ENCODE measurements at regions not wholly inside any gene's neighbourhood (a gene's known extent, or its start where the extent isn't known, plus 50 kb on each side); places are given as distances from the start of the nearest gene placed in this dataset.

DNA sequence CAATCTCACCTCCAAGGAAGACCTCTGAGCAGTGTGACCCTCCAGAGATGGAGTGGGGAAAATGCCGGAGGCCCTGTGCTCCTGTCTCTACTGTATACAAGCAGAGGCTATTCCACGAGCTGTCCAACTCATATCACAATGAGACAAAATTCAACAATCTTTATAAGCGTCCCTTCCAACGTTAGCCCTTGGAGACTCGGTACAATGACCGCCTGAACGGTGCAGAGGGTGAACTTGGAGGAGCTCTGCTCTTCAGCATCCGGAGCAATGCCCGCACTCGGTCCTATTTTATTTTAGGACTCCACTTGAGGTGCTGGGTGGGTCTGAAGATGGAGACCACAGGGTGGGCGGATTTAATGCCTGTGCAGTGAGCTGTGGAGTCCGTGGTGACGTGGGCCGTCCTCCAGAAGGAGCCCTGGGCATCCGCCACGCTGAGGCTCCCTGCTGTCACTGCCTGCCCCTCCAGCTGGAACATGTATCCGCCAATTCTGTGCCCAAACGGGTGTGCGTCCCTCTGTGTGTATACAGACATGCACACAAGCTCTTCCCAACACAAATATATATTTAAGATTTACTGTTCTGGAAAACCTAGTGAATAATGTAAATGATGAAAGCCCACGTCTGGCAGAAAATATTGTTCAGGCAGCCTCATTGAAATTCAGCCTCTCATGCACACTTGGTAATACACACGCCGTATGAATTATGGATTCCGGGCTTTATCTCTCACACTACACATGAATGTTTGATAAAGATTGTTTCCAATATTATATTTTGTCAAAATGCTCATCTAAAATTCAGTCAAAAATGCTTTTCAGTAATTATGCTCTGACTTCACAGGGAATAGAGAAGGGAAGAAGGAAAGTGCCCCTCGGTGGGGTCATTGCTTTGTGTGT, 239.9 kb upstream of the ZMIZ1 start:
- peaks cover 0 to 8% (median 0%) of the 10 kb centered on the region in 9 donors for H3K4me1 ChIP-seq
- H3K9me3 ChIP-seq: peaks cover 0 to 18% (median 7%) of the 10 kb centered on the region in 11 donors
- no peak overlapping the region for H3K4me3 ChIP-seq
- DNase-seq (no peak), ATAC-seq (no peak)
- intact Hi-C loops (cut with DNase I): no loop called here
- no peaks in the 10 kb centered on the region for H3K27me3 ChIP-seq
- WGBS, 2 donors: 89% methylated on average over 24 of the region's 24 CpGs
- no peak overlapping the region for H3K27ac ChIP-seq
- no peaks in the 10 kb centered on the region for H3K36me3 ChIP-seq
- TF ChIP-seq, protein P1, sequence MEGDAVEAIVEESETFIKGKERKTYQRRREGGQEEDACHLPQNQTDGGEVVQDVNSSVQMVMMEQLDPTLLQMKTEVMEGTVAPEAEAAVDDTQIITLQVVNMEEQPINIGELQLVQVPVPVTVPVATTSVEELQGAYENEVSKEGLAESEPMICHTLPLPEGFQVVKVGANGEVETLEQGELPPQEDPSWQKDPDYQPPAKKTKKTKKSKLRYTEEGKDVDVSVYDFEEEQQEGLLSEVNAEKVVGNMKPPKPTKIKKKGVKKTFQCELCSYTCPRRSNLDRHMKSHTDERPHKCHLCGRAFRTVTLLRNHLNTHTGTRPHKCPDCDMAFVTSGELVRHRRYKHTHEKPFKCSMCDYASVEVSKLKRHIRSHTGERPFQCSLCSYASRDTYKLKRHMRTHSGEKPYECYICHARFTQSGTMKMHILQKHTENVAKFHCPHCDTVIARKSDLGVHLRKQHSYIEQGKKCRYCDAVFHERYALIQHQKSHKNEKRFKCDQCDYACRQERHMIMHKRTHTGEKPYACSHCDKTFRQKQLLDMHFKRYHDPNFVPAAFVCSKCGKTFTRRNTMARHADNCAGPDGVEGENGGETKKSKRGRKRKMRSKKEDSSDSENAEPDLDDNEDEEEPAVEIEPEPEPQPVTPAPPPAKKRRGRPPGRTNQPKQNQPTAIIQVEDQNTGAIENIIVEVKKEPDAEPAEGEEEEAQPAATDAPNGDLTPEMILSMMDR (IDR thresholded peaks at IDR 0.05): no peak

DNA sequence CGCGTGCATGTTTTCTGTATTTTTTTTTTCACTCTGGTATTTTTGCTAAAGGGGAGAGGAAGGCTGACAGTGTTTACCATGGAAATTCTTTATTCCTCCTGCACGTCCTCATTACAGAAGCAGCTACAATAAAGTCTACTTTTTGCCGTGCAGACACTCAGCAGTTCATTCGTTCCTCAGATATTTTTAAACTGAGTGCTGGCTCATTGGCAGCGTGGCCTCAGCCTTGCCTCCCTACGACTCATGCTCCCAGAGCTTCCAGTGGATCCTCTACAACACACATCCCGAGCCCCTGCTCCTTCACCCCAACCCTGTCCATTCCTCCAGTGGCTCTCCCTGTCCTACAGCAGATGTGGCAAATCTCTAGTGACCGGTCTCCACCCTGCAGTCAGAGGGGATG, 239.2 kb upstream of the ZMIZ1 start:
- no peak for DNase-seq
- intact Hi-C loops (cut with DNase I): no loop called here
- TF ChIP-seq, protein P1 (IDR thresholded peaks at IDR 0.05): no peak
- Histone ChIP-seq H3K9me3 (peaks cover 0 to 22% (median 7%) of the 10 kb centered on the region in 11 donors), H3K4me3 (no peak overlapping the region), H3K4me1 (peaks cover 0 to 8% (median 0%) of the 10 kb centered on the region in 9 donors), H3K27ac (no peak overlapping the region), H3K36me3 (no peaks in the 10 kb centered on the region), H3K27me3 (no peaks in the 10 kb centered on the region)
- ATAC-seq: peak in 1 of 8 donors; percentile 35
- 52 to 53% methylated on average over 9 of the region's 9 CpGs for WGBS, 2 donors

DNA sequence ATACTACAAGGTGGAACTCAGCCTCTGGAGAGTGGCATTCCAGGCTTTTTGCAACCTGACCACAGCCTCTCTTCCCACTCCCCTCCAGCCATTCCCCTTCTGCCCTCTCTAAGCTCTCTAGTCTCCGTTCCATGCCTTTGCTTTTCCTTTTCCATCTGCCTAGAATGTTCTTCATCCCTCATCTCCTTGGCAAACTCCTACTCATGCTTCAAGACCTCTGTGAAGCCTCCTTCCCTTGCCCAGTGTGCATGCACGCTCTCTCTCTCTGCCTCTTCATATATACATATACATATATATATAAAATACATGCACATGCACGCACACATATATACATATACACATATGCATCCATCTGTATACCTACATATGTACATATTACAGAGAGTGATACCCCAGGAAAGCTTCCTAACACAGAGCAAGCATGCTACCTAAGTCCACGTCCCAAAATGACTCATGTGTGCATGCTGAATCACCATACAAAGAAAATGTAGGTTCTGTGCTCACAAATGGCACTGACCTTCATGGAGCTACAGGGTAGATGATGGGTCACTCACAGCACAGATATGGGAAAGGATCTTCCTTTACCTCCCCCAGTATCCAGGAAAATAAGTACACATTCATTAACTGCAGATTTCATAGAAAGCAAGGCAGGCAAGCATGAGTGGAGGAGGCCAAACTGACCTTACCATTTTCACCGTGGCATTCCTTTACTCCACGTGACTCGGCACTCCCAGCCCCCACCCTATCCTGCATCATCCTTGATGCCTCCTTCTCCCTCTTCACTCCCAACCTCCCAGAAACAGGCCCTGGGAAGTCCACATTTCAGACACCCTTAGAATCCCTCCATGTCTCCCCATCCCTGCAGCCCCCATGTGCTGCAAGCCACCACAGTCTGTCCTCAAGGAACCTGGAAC, 238.4 kb upstream of the ZMIZ1 start:
- Histone ChIP-seq H3K4me1 (peaks cover 0 to 8% (median 0%) of the 10 kb centered on the region in 9 donors), H3K36me3 (no peaks in the 10 kb centered on the region), H3K9me3 (peaks cover 0 to 22% (median 7%) of the 10 kb centered on the region in 11 donors), H3K27me3 (no peaks in the 10 kb centered on the region), H3K27ac (no peak overlapping the region), H3K4me3 (no peak overlapping the region)
- ATAC-seq: no peak
- WGBS, 2 donors: 60 to 66% methylated on average over 7 of the region's 7 CpGs
- intact Hi-C loops (cut with DNase I): no loop called here
- TF ChIP-seq, protein P1 (IDR thresholded peaks at IDR 0.05): no peak
- DNase-seq: no peak

DNA sequence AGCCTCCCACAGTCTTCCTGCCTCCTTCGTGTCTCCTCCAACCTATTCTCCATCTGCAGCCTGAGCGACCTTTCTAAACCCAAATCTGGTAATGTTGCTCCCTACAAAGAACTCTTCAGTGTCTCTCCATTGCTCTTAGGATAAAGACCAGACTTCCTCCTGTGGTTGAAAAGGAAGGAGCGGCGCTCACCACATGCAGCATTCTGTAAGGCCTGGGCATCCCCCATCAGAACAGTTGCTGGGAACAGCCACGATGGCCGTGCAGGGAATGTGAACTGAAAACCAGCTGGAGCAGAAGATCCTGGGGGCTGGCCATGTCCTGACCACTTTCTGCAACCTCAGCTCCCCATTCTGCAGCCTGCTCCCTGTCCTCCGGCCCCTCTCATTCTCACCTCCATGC, 237.8 kb upstream of the ZMIZ1 start:
- no peaks in the 10 kb centered on the region for H3K27me3 ChIP-seq
- no peak overlapping the region for H3K27ac ChIP-seq
- H3K9me3 ChIP-seq: peaks cover 0 to 22% (median 7%) of the 10 kb centered on the region in 11 donors
- TF ChIP-seq, protein P1 (IDR thresholded peaks at IDR 0.05): no peak
- no peaks in the 10 kb centered on the region for H3K36me3 ChIP-seq
- DNase-seq: no peak
- ATAC-seq: no peak
- H3K4me1 ChIP-seq: peaks cover 0 to 8% (median 0%) of the 10 kb centered on the region in 9 donors
- 73 to 79% methylated on average over 7 of the region's 7 CpGs for WGBS, 2 donors
- no peak overlapping the region for H3K4me3 ChIP-seq
- intact Hi-C loops (cut with DNase I): no loop called here
